ENCODE measurements at regions not wholly inside any gene's neighbourhood (a gene's known extent, or its start where the extent isn't known, plus 50 kb on each side); places are given as distances from the start of the nearest gene placed in this dataset.
"Not testable (repeated sequence)": the region's sequence is repeated elsewhere in the genome, so short reads cannot be mapped to it uniquely, and the experiment has no call there.

DNA sequence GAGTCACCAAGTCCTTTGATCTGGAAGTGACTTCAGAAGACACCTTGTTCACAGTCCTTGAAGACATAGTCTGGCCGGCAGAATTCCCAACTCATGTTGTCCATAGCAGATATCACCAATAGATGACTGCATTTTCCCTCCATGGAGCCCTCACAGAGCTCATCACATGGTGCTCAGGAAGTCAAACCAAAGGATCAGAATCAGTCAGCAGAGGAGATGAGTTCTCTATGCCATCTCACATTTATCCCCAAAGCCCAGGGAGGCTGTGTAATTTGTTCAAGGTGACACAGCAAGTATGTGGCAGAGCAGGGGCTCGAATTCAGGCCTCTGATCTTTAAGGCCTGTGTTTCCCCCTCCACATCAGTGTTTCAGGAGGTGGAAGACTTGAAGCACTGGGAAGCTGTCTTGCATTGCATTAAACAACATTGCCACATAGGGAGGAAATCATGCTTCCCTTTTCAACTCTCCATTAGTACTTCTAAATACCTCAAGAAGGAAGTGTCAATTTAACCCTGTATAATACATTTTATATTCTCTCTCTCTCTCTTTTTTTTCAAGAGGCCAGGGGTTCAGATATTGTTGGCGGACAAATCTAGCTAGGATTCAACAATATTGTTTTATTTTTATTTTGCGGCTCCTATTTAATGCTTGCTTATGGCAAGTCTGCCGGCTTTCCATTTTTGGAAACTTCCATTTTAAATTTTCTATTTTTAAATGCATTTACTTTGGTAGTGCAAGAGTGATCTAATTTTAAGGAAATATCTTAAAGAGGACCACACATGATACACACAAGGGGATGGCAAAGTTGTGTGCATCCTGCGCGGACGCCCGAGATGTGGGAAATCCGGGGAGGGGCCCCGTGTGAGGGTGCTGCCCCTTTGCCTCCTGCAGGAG is 61.9 kb downstream of the NPIPB5 start:
- H3K4me3 Mint-ChIP-seq; ATAC-seq; H3K27ac Mint-ChIP-seq; H3K27me3 Mint-ChIP-seq; DNase-seq; H3K4me1 Mint-ChIP-seq; H3K36me3 Mint-ChIP-seq (ENCODE audit: low read depth); H3K9me3 Mint-ChIP-seq: not testable (repeated sequence)

- H3K27ac Mint-ChIP-seq; H3K36me3 Mint-ChIP-seq (ENCODE audit: low read depth); H3K4me3 Mint-ChIP-seq; H3K4me1 Mint-ChIP-seq; H3K27me3 Mint-ChIP-seq; DNase-seq; H3K9me3 Mint-ChIP-seq: not testable (repeated sequence)
- peak; percentile 87 for ATAC-seq
Observed at GRCh38 chr16:22573225-22573530, 62.5 kb downstream of the NPIPB5 start.

- not testable (repeated sequence) for ATAC-seq; H3K9me3 Mint-ChIP-seq; H3K36me3 Mint-ChIP-seq (ENCODE audit: low read depth); H3K27ac Mint-ChIP-seq; DNase-seq; H3K27me3 Mint-ChIP-seq; H3K4me3 Mint-ChIP-seq; H3K4me1 Mint-ChIP-seq
Observed at GRCh38 chr16:22576506-22576905, 65.8 kb downstream of the NPIPB5 start.

GRCh38 chr16:22583195-22583594 is 72.5 kb downstream of the NPIPB5 start:
- not testable (repeated sequence) for H3K9me3 Mint-ChIP-seq; DNase-seq; H3K27me3 Mint-ChIP-seq; H3K27ac Mint-ChIP-seq; ATAC-seq; H3K4me1 Mint-ChIP-seq; H3K4me3 Mint-ChIP-seq; H3K36me3 Mint-ChIP-seq (ENCODE audit: low read depth)

DNA sequence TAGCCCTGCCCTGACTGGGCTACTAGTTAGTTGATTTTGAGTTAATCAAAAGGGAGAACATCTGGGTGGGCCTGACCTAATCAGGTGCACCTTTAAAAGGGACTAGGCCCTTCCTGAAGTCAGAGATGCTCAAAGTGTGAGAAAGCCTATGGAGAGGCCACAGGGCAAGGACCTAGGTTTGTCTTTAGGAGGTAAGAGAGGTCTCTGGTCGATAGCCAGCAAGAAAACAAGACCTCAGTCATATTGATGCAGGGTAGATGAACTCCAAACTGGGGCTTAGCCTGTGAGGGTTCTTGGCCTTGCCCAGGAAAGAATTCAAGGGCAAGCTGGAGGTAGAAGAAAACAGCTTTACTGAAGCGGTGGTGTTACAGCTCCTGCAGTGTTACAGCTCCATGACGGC is 73.8 kb downstream of the NPIPB5 start:
- not testable (repeated sequence) for ATAC-seq; H3K4me1 Mint-ChIP-seq; H3K9me3 Mint-ChIP-seq; H3K27me3 Mint-ChIP-seq; H3K4me3 Mint-ChIP-seq; DNase-seq; H3K27ac Mint-ChIP-seq; H3K36me3 Mint-ChIP-seq (ENCODE audit: low read depth)

DNA sequence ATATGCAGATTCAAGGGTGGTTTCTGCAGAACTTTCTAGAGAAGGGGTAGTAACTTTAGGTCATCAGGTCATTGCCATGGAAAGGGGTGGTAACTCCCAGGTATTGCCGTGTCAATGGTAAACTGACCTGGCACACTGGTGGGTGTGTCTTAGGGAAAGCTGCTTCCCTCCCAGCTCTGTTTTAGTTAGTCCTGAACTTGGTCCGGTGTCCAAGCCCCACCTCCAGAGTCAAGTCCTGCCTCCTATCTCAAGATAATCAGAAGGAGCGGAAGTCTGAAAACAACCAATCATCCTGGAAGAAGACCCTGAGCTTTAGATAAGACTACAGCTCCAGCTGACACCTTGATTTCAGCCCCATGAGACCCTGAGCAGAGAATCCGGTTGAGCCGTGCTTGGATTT is 74.2 kb downstream of the NPIPB5 start:
- not testable (repeated sequence) for DNase-seq, H3K9me3 Mint-ChIP-seq

GRCh38 chr16:22585431-22585830 is 74.7 kb downstream of the NPIPB5 start:
- not testable (repeated sequence) for H3K4me1 Mint-ChIP-seq; H3K27me3 Mint-ChIP-seq; H3K4me3 Mint-ChIP-seq; DNase-seq; H3K27ac Mint-ChIP-seq; ATAC-seq; H3K9me3 Mint-ChIP-seq; H3K36me3 Mint-ChIP-seq (ENCODE audit: low read depth)

More for the DNA sequence above, 74.2 kb downstream of the NPIPB5 start:
- not testable (repeated sequence) for H3K4me3 Mint-ChIP-seq; ATAC-seq; H3K36me3 Mint-ChIP-seq (ENCODE audit: low read depth); H3K27me3 Mint-ChIP-seq; H3K4me1 Mint-ChIP-seq; H3K27ac Mint-ChIP-seq

- not testable (repeated sequence) for H3K27me3 Mint-ChIP-seq, H3K4me3 Mint-ChIP-seq
- ATAC-seq: peak; percentile 81
Observed at GRCh38 chr16:22586732-22587131, 76.0 kb downstream of the NPIPB5 start.

GRCh38 chr16:22589757-22590156 is 79.1 kb downstream of the NPIPB5 start:
- not testable (repeated sequence) for H3K36me3 Mint-ChIP-seq (ENCODE audit: low read depth); H3K9me3 Mint-ChIP-seq; H3K4me1 Mint-ChIP-seq; ATAC-seq; H3K27me3 Mint-ChIP-seq; DNase-seq; H3K4me3 Mint-ChIP-seq; H3K27ac Mint-ChIP-seq

More at GRCh38 chr16:22586732-22587131, 76.0 kb downstream of the NPIPB5 start:
- not testable (repeated sequence) for DNase-seq; H3K4me1 Mint-ChIP-seq; H3K9me3 Mint-ChIP-seq; H3K36me3 Mint-ChIP-seq (ENCODE audit: low read depth); H3K27ac Mint-ChIP-seq

GRCh38 chr16:22596445-22597045 is 85.9 kb downstream of the NPIPB5 start:
- H3K9me3 Mint-ChIP-seq; H3K4me3 Mint-ChIP-seq; H3K27me3 Mint-ChIP-seq; H3K4me1 Mint-ChIP-seq; ATAC-seq; H3K36me3 Mint-ChIP-seq (ENCODE audit: low read depth); H3K27ac Mint-ChIP-seq; DNase-seq: not testable (repeated sequence)

DNA sequence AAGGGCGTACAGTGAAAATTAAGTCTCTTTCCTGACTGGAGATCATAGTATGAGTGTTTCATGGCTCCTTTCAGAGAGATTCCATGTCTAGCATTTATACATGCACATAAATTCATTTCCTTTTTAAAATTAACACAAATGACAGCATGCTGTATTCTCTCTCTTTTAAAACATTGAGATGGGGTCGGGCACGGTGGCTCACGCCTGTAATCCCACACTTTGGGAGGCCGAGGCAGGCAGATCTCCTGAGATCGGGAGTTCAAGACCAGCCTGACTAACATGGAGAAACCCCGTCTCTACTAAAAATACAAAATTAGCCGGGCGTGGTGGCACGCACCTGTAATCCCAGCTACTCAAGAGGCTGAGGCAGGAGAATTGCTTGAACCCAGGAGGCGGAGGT is 93.1 kb downstream of the NPIPB5 start:
- not testable (repeated sequence) for H3K27ac Mint-ChIP-seq; DNase-seq; H3K4me3 Mint-ChIP-seq; H3K36me3 Mint-ChIP-seq (ENCODE audit: low read depth); H3K9me3 Mint-ChIP-seq; ATAC-seq; H3K27me3 Mint-ChIP-seq; H3K4me1 Mint-ChIP-seq

DNA sequence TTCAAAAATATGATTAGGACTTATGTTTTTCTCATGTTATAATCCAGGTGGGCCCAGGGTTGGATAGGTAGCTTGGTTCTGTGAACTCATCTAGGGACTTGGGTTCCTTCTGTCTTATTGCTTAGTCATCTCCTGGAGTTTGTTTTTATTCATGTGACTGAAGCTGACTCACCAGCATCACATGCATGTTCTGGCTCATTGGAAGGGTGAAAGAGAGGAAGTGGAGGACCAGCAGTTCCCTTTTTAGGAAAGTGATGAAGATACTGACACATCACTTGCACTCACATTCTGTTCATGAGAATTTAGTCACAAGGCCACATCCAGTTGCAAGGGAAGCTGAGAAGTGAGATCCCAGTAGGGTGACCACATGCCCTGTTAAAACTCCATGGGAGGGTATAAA is 95.9 kb downstream of the NPIPB5 start:
- DNase-seq; H3K9me3 Mint-ChIP-seq; H3K27ac Mint-ChIP-seq; H3K36me3 Mint-ChIP-seq (ENCODE audit: low read depth); H3K4me3 Mint-ChIP-seq; H3K4me1 Mint-ChIP-seq; H3K27me3 Mint-ChIP-seq: not testable (repeated sequence)
- ATAC-seq: peak; percentile 88

DNA sequence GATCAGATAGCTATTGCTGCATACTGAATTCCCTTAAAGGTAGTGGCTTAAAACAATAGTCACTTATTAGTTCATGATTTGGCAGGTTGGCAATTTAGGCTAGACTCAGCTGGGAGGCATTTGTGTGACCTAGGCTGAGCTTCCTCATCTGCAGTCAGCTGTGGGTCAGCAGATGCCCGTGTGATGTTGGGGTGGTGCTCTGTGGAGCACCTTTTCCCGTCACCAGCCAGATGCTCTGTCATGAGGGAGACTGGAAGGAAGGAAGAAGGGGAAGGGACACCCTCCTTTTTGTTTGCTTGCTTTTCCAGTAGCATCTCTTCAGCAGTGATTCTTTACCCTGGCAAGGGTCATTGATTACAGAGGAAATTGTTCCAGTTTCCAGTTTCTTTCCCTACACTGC is 99.1 kb downstream of the NPIPB5 start:
- H3K27ac Mint-ChIP-seq; H3K27me3 Mint-ChIP-seq; ATAC-seq; H3K36me3 Mint-ChIP-seq (ENCODE audit: low read depth); H3K4me1 Mint-ChIP-seq; H3K9me3 Mint-ChIP-seq; DNase-seq; H3K4me3 Mint-ChIP-seq: not testable (repeated sequence)

- not testable (repeated sequence) for H3K36me3 Mint-ChIP-seq (ENCODE audit: low read depth); ATAC-seq; H3K27ac Mint-ChIP-seq; H3K4me3 Mint-ChIP-seq; H3K4me1 Mint-ChIP-seq; H3K27me3 Mint-ChIP-seq; H3K9me3 Mint-ChIP-seq; DNase-seq
Observed at GRCh38 chr16:22611128-22611527, 100.4 kb downstream of the NPIPB5 start.

DNA sequence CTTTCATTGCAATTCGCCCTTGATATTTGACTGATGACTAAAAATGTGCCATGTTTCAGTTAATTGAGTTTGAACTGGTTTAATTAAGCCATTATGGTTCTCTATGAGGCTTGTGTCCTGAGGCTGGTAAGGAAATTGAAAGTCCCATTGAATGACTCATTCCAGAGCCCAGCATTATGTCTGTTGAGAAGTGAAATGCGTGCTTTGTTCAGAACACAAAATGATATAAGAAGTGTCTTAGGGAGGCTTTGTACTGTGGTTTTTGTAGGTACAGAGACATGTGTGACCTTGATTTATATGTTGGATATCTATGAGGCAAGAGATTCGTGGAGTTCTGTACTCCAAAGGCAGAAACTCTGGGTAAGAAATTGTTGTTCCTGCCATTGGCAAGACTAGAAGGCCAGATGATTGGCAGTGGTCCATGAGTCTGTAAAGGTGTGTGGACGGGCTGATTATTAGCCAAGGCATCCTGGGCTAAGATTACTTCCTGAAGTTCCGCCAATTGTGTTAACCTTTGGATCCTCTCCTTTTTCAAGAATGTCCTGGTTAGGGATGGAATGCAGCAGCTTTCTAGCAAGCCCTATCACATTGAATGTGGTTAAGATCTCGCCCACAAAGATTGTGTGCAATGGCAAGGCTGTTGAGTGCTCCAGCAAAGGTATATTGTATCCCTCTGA is 103.7 kb downstream of the NPIPB5 start:
- H3K27ac Mint-ChIP-seq: no peak overlapping the region
- DNase-seq (no peak), ATAC-seq (no peak)
- no peaks in the 10 kb centered on the region for H3K4me1 Mint-ChIP-seq
- H3K4me3 Mint-ChIP-seq: no peak overlapping the region
- H3K9me3 Mint-ChIP-seq: no peaks in the 10 kb centered on the region
- H3K36me3 Mint-ChIP-seq (ENCODE audit: low read depth): no peaks in the 10 kb centered on the region
- H3K27me3 Mint-ChIP-seq: peaks cover 5% of the 10 kb centered on the region

Data from activated naive CD8-positive, alpha-beta T cell treated with anti-CD3 and anti-CD28 coated beads, Interleukin-2, amount 50 U/mL, for 24 hours (primary cell).